ENCODE measurements at regions not wholly inside any gene's neighbourhood (a gene's known extent, or its start where the extent isn't known, plus 50 kb on each side); places are given as distances from the start of the nearest gene placed in this dataset.

DNA sequence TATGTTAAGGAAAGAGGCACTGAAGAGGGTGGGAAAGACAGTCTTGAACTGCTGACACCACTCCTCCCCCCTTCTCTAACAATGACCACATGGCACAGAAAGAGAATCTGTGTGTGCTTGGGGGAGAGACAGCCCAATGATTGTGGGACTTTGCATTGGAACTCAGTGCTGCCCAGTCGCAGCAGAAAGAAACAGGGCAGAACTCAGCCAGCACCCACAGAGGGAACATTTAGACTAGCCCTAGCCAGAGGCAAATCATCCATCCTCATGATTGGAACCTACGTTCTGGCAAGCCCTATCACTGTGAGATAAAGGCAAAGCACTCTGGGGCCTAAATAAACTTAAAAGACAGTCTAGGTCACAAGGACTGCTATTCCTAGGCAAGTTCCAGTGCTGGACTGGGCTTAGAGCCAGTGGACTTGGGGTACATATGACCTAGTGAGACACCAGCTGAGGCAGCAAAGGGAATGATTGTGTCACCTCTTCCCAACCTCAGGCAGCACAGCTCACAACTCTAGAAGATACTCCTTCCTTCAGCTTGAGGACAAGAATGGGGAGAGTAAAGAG, 132.8 kb upstream of the S100G start:
- TF ChIP-seq POLR2A (IDR thresholded peaks at IDR 0.05): no peak
- TF ChIP-seq, protein P1, sequence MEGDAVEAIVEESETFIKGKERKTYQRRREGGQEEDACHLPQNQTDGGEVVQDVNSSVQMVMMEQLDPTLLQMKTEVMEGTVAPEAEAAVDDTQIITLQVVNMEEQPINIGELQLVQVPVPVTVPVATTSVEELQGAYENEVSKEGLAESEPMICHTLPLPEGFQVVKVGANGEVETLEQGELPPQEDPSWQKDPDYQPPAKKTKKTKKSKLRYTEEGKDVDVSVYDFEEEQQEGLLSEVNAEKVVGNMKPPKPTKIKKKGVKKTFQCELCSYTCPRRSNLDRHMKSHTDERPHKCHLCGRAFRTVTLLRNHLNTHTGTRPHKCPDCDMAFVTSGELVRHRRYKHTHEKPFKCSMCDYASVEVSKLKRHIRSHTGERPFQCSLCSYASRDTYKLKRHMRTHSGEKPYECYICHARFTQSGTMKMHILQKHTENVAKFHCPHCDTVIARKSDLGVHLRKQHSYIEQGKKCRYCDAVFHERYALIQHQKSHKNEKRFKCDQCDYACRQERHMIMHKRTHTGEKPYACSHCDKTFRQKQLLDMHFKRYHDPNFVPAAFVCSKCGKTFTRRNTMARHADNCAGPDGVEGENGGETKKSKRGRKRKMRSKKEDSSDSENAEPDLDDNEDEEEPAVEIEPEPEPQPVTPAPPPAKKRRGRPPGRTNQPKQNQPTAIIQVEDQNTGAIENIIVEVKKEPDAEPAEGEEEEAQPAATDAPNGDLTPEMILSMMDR (IDR thresholded peaks at IDR 0.05): no peak

All from testis (tissue), 2 donors.